ENCODE measurements at regions not wholly inside any gene's neighbourhood (a gene's known extent, or its start where the extent isn't known, plus 50 kb on each side); places are given as distances from the start of the nearest gene placed in this dataset.

GRCh38 chr10:36722777-36723176 lies 402.6 kb upstream of the ANKRD30A start:
- WGBS, 2 donors = 91 to 93% methylated on average over 9 of the region's 9 CpGs
- H3K9me3 ChIP-seq (ENCODE audit: control insufficient read depth in 2 of 2, insufficient read depth in 1 of 2, low read depth in 1 of 2, low read length in 1 of 2) = no peaks in the 10 kb centered on the region
- no peak overlapping the region for H3K27ac ChIP-seq (ENCODE audit: low read depth in 2 of 2, low read length in 1 of 2)
- no peaks in the 10 kb centered on the region for H3K36me3 ChIP-seq (ENCODE audit: control insufficient read depth in 2 of 2, insufficient read depth in 2 of 2, low read length in 1 of 2)
- H3K4me1 ChIP-seq (ENCODE audit: control insufficient read depth in 2 of 2, insufficient read depth in 2 of 2, low read length in 1 of 2) = no peaks in the 10 kb centered on the region
- no peak overlapping the region for H3K4me3 ChIP-seq (ENCODE audit: low read depth in 1 of 2, low read length in 2 of 2)
- no peaks in the 10 kb centered on the region for H3K27me3 ChIP-seq (ENCODE audit: control insufficient read depth in 1 of 2, insufficient read depth in 2 of 2, low read length in 2 of 2)

- H3K27ac ChIP-seq (ENCODE audit: low read depth in 2 of 2, low read length in 1 of 2) = no peak overlapping the region
- no peaks in the 10 kb centered on the region for H3K36me3 ChIP-seq (ENCODE audit: control insufficient read depth in 2 of 2, insufficient read depth in 2 of 2, low read length in 1 of 2)
- no peak overlapping the region for H3K4me3 ChIP-seq (ENCODE audit: low read depth in 1 of 2, low read length in 2 of 2)
- H3K4me1 ChIP-seq (ENCODE audit: control insufficient read depth in 2 of 2, insufficient read depth in 2 of 2, low read length in 1 of 2) = no peaks in the 10 kb centered on the region
- no peaks in the 10 kb centered on the region for H3K9me3 ChIP-seq (ENCODE audit: control insufficient read depth in 2 of 2, insufficient read depth in 1 of 2, low read depth in 1 of 2, low read length in 1 of 2)
- 54 to 59% methylated on average over 2 of the region's 2 CpGs for WGBS, 2 donors
- H3K27me3 ChIP-seq (ENCODE audit: control insufficient read depth in 1 of 2, insufficient read depth in 2 of 2, low read length in 2 of 2) = no peaks in the 10 kb centered on the region
These were observed 403.5 kb upstream of the ANKRD30A start for GRCh38 chr10:36721871-36722270.

- WGBS, 2 donors = 12 to 21% methylated on average over 1 of the region's 1 CpG
- no peak overlapping the region for H3K4me3 ChIP-seq (ENCODE audit: low read depth in 1 of 2, low read length in 2 of 2)
- no peak overlapping the region for H3K27ac ChIP-seq (ENCODE audit: low read depth in 2 of 2, low read length in 1 of 2)
- H3K27me3 ChIP-seq (ENCODE audit: control insufficient read depth in 1 of 2, insufficient read depth in 2 of 2, low read length in 2 of 2) = no peaks in the 10 kb centered on the region
- H3K36me3 ChIP-seq (ENCODE audit: control insufficient read depth in 2 of 2, insufficient read depth in 2 of 2, low read length in 1 of 2) = no peaks in the 10 kb centered on the region
- no peaks in the 10 kb centered on the region for H3K9me3 ChIP-seq (ENCODE audit: control insufficient read depth in 2 of 2, insufficient read depth in 1 of 2, low read depth in 1 of 2, low read length in 1 of 2)
- H3K4me1 ChIP-seq (ENCODE audit: control insufficient read depth in 2 of 2, insufficient read depth in 2 of 2, low read length in 1 of 2) = no peaks in the 10 kb centered on the region
These were observed 404.5 kb upstream of the ANKRD30A start for GRCh38 chr10:36720895-36721294.

- Histone ChIP-seq H3K9me3 (ENCODE audit: control insufficient read depth in 2 of 2, insufficient read depth in 1 of 2, low read depth in 1 of 2, low read length in 1 of 2) (no peaks in the 10 kb centered on the region), H3K27me3 (ENCODE audit: control insufficient read depth in 1 of 2, insufficient read depth in 2 of 2, low read length in 2 of 2) (no peaks in the 10 kb centered on the region), H3K4me1 (ENCODE audit: control insufficient read depth in 2 of 2, insufficient read depth in 2 of 2, low read length in 1 of 2) (no peaks in the 10 kb centered on the region), H3K27ac (ENCODE audit: low read depth in 2 of 2, low read length in 1 of 2) (no peak overlapping the region), H3K36me3 (ENCODE audit: control insufficient read depth in 2 of 2, insufficient read depth in 2 of 2, low read length in 1 of 2) (no peaks in the 10 kb centered on the region), H3K4me3 (ENCODE audit: low read depth in 1 of 2, low read length in 2 of 2) (no peak overlapping the region)
- 90 to 94% methylated on average over 2 of the region's 2 CpGs for WGBS, 2 donors
These were observed 408.3 kb upstream of the ANKRD30A start for GRCh38 chr10:36717118-36717517.

- no peaks in the 10 kb centered on the region for H3K27me3 ChIP-seq (ENCODE audit: control insufficient read depth in 1 of 2, insufficient read depth in 2 of 2, low read length in 2 of 2)
- no peaks in the 10 kb centered on the region for H3K36me3 ChIP-seq (ENCODE audit: control insufficient read depth in 2 of 2, insufficient read depth in 2 of 2, low read length in 1 of 2)
- no peaks in the 10 kb centered on the region for H3K9me3 ChIP-seq (ENCODE audit: control insufficient read depth in 2 of 2, insufficient read depth in 1 of 2, low read depth in 1 of 2, low read length in 1 of 2)
- H3K4me1 ChIP-seq (ENCODE audit: control insufficient read depth in 2 of 2, insufficient read depth in 2 of 2, low read length in 1 of 2) = no peaks in the 10 kb centered on the region
- no peak overlapping the region for H3K27ac ChIP-seq (ENCODE audit: low read depth in 2 of 2, low read length in 1 of 2)
- WGBS, 2 donors = 81 to 84% methylated on average over 2 of the region's 2 CpGs
- no peak overlapping the region for H3K4me3 ChIP-seq (ENCODE audit: low read depth in 1 of 2, low read length in 2 of 2)
These were observed 409.1 kb upstream of the ANKRD30A start for GRCh38 chr10:36716291-36716690.

- Histone ChIP-seq H3K4me3 (ENCODE audit: low read depth in 1 of 2, low read length in 2 of 2) (no peak overlapping the region), H3K36me3 (ENCODE audit: control insufficient read depth in 2 of 2, insufficient read depth in 2 of 2, low read length in 1 of 2) (no peaks in the 10 kb centered on the region), H3K27ac (ENCODE audit: low read depth in 2 of 2, low read length in 1 of 2) (no peak overlapping the region), H3K4me1 (ENCODE audit: control insufficient read depth in 2 of 2, insufficient read depth in 2 of 2, low read length in 1 of 2) (no peaks in the 10 kb centered on the region), H3K27me3 (ENCODE audit: control insufficient read depth in 1 of 2, insufficient read depth in 2 of 2, low read length in 2 of 2) (no peaks in the 10 kb centered on the region), H3K9me3 (ENCODE audit: control insufficient read depth in 2 of 2, insufficient read depth in 1 of 2, low read depth in 1 of 2, low read length in 1 of 2) (no peaks in the 10 kb centered on the region)
These were observed 412.7 kb upstream of the ANKRD30A start for GRCh38 chr10:36712695-36713094.

GRCh38 chr10:36711361-36711760 lies 414.0 kb upstream of the ANKRD30A start:
- Histone ChIP-seq H3K27ac (ENCODE audit: low read depth in 2 of 2, low read length in 1 of 2) (no peak overlapping the region), H3K9me3 (ENCODE audit: control insufficient read depth in 2 of 2, insufficient read depth in 1 of 2, low read depth in 1 of 2, low read length in 1 of 2) (no peaks in the 10 kb centered on the region), H3K36me3 (ENCODE audit: control insufficient read depth in 2 of 2, insufficient read depth in 2 of 2, low read length in 1 of 2) (no peaks in the 10 kb centered on the region), H3K4me3 (ENCODE audit: low read depth in 1 of 2, low read length in 2 of 2) (no peak overlapping the region), H3K27me3 (ENCODE audit: control insufficient read depth in 1 of 2, insufficient read depth in 2 of 2, low read length in 2 of 2) (no peaks in the 10 kb centered on the region), H3K4me1 (ENCODE audit: control insufficient read depth in 2 of 2, insufficient read depth in 2 of 2, low read length in 1 of 2) (no peaks in the 10 kb centered on the region)
- WGBS, 2 donors = 87 to 90% methylated on average over 4 of the region's 4 CpGs

GRCh38 chr10:36704124-36704523 lies 421.3 kb upstream of the ANKRD30A start:
- no peaks in the 10 kb centered on the region for H3K4me1 ChIP-seq (ENCODE audit: control insufficient read depth in 2 of 2, insufficient read depth in 2 of 2, low read length in 1 of 2)
- WGBS, 2 donors = 36 to 44% methylated on average over 2 of the region's 2 CpGs
- H3K27me3 ChIP-seq (ENCODE audit: control insufficient read depth in 1 of 2, insufficient read depth in 2 of 2, low read length in 2 of 2) = no peaks in the 10 kb centered on the region

GRCh38 chr10:36703179-36703578 lies 422.2 kb upstream of the ANKRD30A start:
- no peak overlapping the region for H3K4me3 ChIP-seq (ENCODE audit: low read depth in 1 of 2, low read length in 2 of 2)
- WGBS, 2 donors = 38 to 48% methylated on average over 3 of the region's 3 CpGs
- no peaks in the 10 kb centered on the region for H3K4me1 ChIP-seq (ENCODE audit: control insufficient read depth in 2 of 2, insufficient read depth in 2 of 2, low read length in 1 of 2)
- H3K27ac ChIP-seq (ENCODE audit: low read depth in 2 of 2, low read length in 1 of 2) = no peak overlapping the region
- H3K9me3 ChIP-seq (ENCODE audit: control insufficient read depth in 2 of 2, insufficient read depth in 1 of 2, low read depth in 1 of 2, low read length in 1 of 2) = no peaks in the 10 kb centered on the region
- H3K36me3 ChIP-seq (ENCODE audit: control insufficient read depth in 2 of 2, insufficient read depth in 2 of 2, low read length in 1 of 2) = no peaks in the 10 kb centered on the region
- no peaks in the 10 kb centered on the region for H3K27me3 ChIP-seq (ENCODE audit: control insufficient read depth in 1 of 2, insufficient read depth in 2 of 2, low read length in 2 of 2)

More at GRCh38 chr10:36704124-36704523, 421.3 kb upstream of the ANKRD30A start:
- no peaks in the 10 kb centered on the region for H3K36me3 ChIP-seq (ENCODE audit: control insufficient read depth in 2 of 2, insufficient read depth in 2 of 2, low read length in 1 of 2)
- no peaks in the 10 kb centered on the region for H3K9me3 ChIP-seq (ENCODE audit: control insufficient read depth in 2 of 2, insufficient read depth in 1 of 2, low read depth in 1 of 2, low read length in 1 of 2)
- no peak overlapping the region for H3K27ac ChIP-seq (ENCODE audit: low read depth in 2 of 2, low read length in 1 of 2)
- no peak overlapping the region for H3K4me3 ChIP-seq (ENCODE audit: low read depth in 1 of 2, low read length in 2 of 2)

GRCh38 chr10:36700123-36700522 lies 425.3 kb upstream of the ANKRD30A start:
- no peak overlapping the region for H3K27ac ChIP-seq (ENCODE audit: low read depth in 2 of 2, low read length in 1 of 2)
- no peaks in the 10 kb centered on the region for H3K4me1 ChIP-seq (ENCODE audit: control insufficient read depth in 2 of 2, insufficient read depth in 2 of 2, low read length in 1 of 2)
- 91 to 94% methylated on average over 1 of the region's 1 CpG for WGBS, 2 donors
- H3K4me3 ChIP-seq (ENCODE audit: low read depth in 1 of 2, low read length in 2 of 2) = no peak overlapping the region
- H3K9me3 ChIP-seq (ENCODE audit: control insufficient read depth in 2 of 2, insufficient read depth in 1 of 2, low read depth in 1 of 2, low read length in 1 of 2) = no peaks in the 10 kb centered on the region
- H3K27me3 ChIP-seq (ENCODE audit: control insufficient read depth in 1 of 2, insufficient read depth in 2 of 2, low read length in 2 of 2) = no peaks in the 10 kb centered on the region
- H3K36me3 ChIP-seq (ENCODE audit: control insufficient read depth in 2 of 2, insufficient read depth in 2 of 2, low read length in 1 of 2) = no peaks in the 10 kb centered on the region
